ENCODE measurements at regions not wholly inside any gene's neighbourhood (a gene's known extent, or its start where the extent isn't known, plus 50 kb on each side); places are given as distances from the start of the nearest gene placed in this dataset.

DNA sequence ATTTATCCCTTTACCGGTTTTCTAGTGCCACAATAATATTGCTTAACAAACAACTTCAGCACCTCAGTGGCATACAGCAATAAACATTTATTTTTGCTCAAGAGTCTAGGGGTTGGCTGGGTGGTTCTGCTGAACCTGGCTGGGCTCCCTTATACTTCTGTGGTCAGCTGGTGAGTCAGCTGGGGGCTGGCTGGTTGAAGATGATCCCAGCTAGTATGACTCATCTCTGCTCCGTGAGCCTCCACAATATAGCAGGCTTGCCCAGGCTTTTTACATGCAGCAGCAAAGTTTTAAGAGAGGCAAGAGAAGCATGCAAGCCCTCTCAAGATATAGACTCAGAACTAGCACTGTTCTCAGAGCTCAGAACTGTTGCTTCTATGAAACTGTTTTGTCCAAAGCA lies 523.5 kb upstream of the CLINT1 start:
- H3K27me3 ChIP-seq: no peaks in the 10 kb centered on the region
- ATAC-seq: peak; percentile 76 to 97 (median 88)
- peak overlapping the region in 2 of 10 donors; percentile 14 to 79 for H3K27ac ChIP-seq
- peak; percentile 42 to 48 for DNase-seq
- H3K9me3 ChIP-seq: peaks cover 0 to 18% (median 8%) of the 10 kb centered on the region in 11 donors
- TF ChIP-seq, protein P1, sequence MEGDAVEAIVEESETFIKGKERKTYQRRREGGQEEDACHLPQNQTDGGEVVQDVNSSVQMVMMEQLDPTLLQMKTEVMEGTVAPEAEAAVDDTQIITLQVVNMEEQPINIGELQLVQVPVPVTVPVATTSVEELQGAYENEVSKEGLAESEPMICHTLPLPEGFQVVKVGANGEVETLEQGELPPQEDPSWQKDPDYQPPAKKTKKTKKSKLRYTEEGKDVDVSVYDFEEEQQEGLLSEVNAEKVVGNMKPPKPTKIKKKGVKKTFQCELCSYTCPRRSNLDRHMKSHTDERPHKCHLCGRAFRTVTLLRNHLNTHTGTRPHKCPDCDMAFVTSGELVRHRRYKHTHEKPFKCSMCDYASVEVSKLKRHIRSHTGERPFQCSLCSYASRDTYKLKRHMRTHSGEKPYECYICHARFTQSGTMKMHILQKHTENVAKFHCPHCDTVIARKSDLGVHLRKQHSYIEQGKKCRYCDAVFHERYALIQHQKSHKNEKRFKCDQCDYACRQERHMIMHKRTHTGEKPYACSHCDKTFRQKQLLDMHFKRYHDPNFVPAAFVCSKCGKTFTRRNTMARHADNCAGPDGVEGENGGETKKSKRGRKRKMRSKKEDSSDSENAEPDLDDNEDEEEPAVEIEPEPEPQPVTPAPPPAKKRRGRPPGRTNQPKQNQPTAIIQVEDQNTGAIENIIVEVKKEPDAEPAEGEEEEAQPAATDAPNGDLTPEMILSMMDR (IDR thresholded peaks at IDR 0.05): no peak
- no peaks in the 10 kb centered on the region for H3K36me3 ChIP-seq
- WGBS, 2 donors: 48 to 59% methylated on average over 2 of the region's 2 CpGs
- H3K4me3 ChIP-seq: no peak overlapping the region
- H3K4me1 ChIP-seq: peaks cover 0 to 47% (median 8%) of the 10 kb centered on the region in 9 donors
- intact Hi-C loops (cut with DNase I): no loop called here

DNA sequence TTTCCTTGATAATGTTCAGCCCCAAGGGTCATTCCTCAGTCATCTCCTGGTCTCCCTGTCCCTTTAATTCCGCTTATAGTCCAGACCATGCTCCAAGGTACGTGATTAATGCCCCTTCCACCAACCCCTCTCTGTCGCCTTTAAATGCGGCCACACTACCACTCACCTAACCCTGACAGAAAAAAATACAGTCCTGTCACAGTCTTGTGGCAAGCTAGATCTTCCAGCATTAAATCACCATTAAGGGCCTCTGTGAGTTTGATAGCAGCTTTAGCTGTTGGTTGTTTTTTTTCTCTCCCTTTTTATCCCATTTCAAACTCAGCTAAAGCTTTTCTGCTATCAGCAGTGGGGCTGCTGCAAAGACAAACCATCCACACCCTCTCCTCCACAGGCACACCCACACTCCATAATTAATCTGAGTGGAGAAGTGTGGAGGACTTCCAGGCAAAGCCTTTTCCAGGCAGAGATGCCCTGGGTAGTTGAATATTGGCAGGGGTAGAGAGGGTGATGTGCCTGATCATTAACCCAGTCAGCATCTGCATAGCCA lies 522.7 kb upstream of the CLINT1 start:
- no peak overlapping the region for H3K27ac ChIP-seq
- H3K27me3 ChIP-seq: no peaks in the 10 kb centered on the region
- peaks cover 0 to 20% (median 8%) of the 10 kb centered on the region in 11 donors for H3K9me3 ChIP-seq
- DNase-seq (no peak), ATAC-seq (peak in 1 of 8 donors; percentile 40)
- no peaks in the 10 kb centered on the region for H3K36me3 ChIP-seq
- 78 to 85% methylated on average over 4 of the region's 4 CpGs for WGBS, 2 donors
- peaks cover 0 to 47% (median 8%) of the 10 kb centered on the region in 9 donors for H3K4me1 ChIP-seq
- TF ChIP-seq, protein P1 (IDR thresholded peaks at IDR 0.05): no peak
- intact Hi-C loops (cut with DNase I): no loop called here
- no peak overlapping the region for H3K4me3 ChIP-seq

DNA sequence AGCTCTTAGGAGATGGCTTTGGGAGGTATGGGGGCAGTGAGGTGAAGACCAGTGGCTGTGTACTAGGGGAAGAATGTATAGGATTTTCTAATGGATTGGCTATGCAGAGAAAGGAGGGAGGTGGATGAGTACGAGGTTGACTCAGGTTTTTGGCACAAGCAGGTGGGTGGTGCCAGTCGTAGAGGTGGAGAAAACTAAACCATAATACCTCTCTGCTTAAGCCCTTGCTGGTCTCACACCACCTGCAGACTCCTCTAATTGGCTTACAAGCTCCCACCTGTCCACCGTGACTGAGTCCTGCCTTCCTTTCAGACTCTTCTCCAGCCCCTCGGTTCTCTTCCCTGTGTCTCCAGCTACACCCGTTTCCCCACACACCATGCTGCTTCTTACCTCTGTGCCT lies 521.7 kb upstream of the CLINT1 start:
- WGBS, 2 donors: 60 to 70% methylated on average over 5 of the region's 5 CpGs
- no peaks in the 10 kb centered on the region for H3K36me3 ChIP-seq
- intact Hi-C loops (cut with DNase I): no loop called here
- TF ChIP-seq, protein P1 (IDR thresholded peaks at IDR 0.05): no peak
- no peak overlapping the region for H3K4me3 ChIP-seq
- no peaks in the 10 kb centered on the region for H3K27me3 ChIP-seq
- no peak for ATAC-seq
- peaks cover 0 to 47% (median 8%) of the 10 kb centered on the region in 9 donors for H3K4me1 ChIP-seq
- H3K9me3 ChIP-seq: peaks cover 0 to 17% (median 7%) of the 10 kb centered on the region in 11 donors
- H3K27ac ChIP-seq: no peak overlapping the region
- no peak for DNase-seq

DNA sequence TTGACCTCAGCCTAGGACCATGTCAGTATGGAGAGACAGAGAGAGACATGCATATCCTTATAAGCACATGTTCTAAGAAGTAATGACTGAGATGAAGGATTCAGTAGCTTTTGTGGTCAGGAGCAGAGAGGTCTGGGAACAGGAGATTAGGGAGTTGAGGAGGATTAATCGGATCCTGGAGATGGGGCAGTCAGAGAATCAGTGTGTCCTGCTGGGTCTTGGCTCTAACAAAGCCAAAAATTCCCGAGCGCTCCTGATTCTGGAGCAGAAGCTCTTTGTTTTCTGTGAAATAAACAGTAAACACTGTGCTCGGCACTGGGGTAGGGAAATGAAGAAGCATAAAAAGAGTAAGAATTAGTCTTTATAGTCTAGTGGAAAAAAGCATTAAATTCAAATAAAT lies 520.0 kb upstream of the CLINT1 start:
- no peak overlapping the region for H3K4me3 ChIP-seq
- ATAC-seq: no peak
- H3K4me1 ChIP-seq: peaks cover 0 to 47% (median 8%) of the 10 kb centered on the region in 9 donors
- H3K36me3 ChIP-seq: no peaks in the 10 kb centered on the region
- H3K27me3 ChIP-seq: no peaks in the 10 kb centered on the region
- TF ChIP-seq, protein P1 (IDR thresholded peaks at IDR 0.05): no peak
- 71 to 75% methylated on average over 4 of the region's 4 CpGs for WGBS, 2 donors
- no peak for DNase-seq
- intact Hi-C loops (cut with DNase I): no loop called here
- no peak overlapping the region for H3K27ac ChIP-seq
- peaks cover 0 to 9% (median 5%) of the 10 kb centered on the region in 11 donors for H3K9me3 ChIP-seq
